HepG2 (cell line): ENCODE measurements at regions not wholly inside any gene's neighbourhood (a gene's known extent, or its start where the extent isn't known, plus 50 kb on each side); places are given as distances from the start of the nearest gene placed in this dataset.

Source experiments
- ATAC-seq: fragments of 200-7000 bp; cut with Tn5 transposase; 3 replicates; pipeline ENCODE4 v1.9.1; 2020; ENCODE audit warnings: mild to moderate bottlenecking, moderate library complexity
- BruUV-seq: library from RNA; stranded (reverse); fragments of 400-500 nt; replicated peaks from 2 replicates; lab custom pipeline; 2021; lab: Mats Ljungman, UMichigan
- CTCF ChIA-PET: fragments of 300-600 bp; formaldehyde crosslinking; extraction: SDS; loops from one replicate; lab custom pipeline; 2021; ENCODE audit warnings: low total read pairs, inconsistent platforms, low intra/inter-chr PET ratio; lab: Yijun Ruan, JAX
- POLR2A ChIA-PET: fragments of 350-600 bp; sonication (Branson Sonifier 250); formaldehyde crosslinking; loops from one replicate; lab custom pipeline; 2020; ENCODE audit warnings: antibody characterized with exemption, inconsistent platforms; lab: Yijun Ruan, JAX
- DNase-seq: peaks from one replicate; pipeline ENCODE4 v3.0.0-alpha.2; 2015; ENCODE audit warnings: low spot score
- FAIRE-seq: peaks from 3 replicates; lab custom pipeline; 2011; peaks lifted over from hg19 to GRCh38; lab: Jason Lieb, UNC
- H2AFZ ChIP-seq: one replicate; pipeline ENCODE4 v1.6.1; 2011; ENCODE audit warnings: low read length, inconsistent platforms
- H3K27ac ChIP-seq: fragments of 300-600 bp; 3 replicates; pipeline ENCODE4 v1.8.0; 2011; ENCODE audit warnings: mixed run types, mild to moderate bottlenecking, mixed read lengths, low read length, inconsistent platforms; ENCODE audit not compliant: insufficient read depth; ENCODE audit errors: extremely low read length
- H3K27me3 ChIP-seq, 2 experiments: fragments of 200-600 bp in 1 of 2; 2 replicates in 1 of 2; 3 replicates in 1 of 2; pipeline versions ENCODE4 v1.6.0 to v1.8.0; 2011; ENCODE audit warnings: low read length in 2 of 2, mild to moderate bottlenecking in 2 of 2, moderate library complexity in 2 of 2, inconsistent platforms in 1 of 2; ENCODE audit not compliant: insufficient read depth in 2 of 2, control insufficient read depth in 1 of 2
- H3K36me3 ChIP-seq, 2 experiments: fragments of 200-600 bp in 1 of 2; replicated peaks in 1 of 2; 2 replicates in 1 of 2; 3 replicates in 1 of 2; pipeline versions ENCODE4 v1.5.1 to v1.8.0; 2011; ENCODE audit warnings: low read length in 2 of 2, inconsistent platforms in 1 of 2; ENCODE audit not compliant: insufficient read depth in 2 of 2, control insufficient read depth in 1 of 2
- H3K4me1 ChIP-seq: 2 replicates; pipeline ENCODE4 v1.5.1; 2012; ENCODE audit warnings: low read length, inconsistent platforms; ENCODE audit not compliant: insufficient read depth
- H3K4me2 ChIP-seq: 2 replicates; pipeline ENCODE4 v1.6.0; 2011; ENCODE audit warnings: low read depth, low read length, inconsistent platforms
- H3K4me3 ChIP-seq, 3 experiments: fragments of 200-600 bp in 1 of 3; sonication (generic), shearing (Covaris generic) in 1 of 3; replicated peaks in 1 of 3; 2 replicates each; pipeline ENCODE4 v1.5.1; 2011 to 2016; ENCODE audit warnings: low read length in 3 of 3, inconsistent platforms in 2 of 3, low read depth in 2 of 3, mild to moderate bottlenecking in 2 of 3, control low read depth in 1 of 3, mixed read lengths in 1 of 3; ENCODE audit not compliant: insufficient read depth in 1 of 3
- H3K79me2 ChIP-seq: one replicate; pipeline ENCODE4 v1.6.1; 2011; ENCODE audit warnings: low read length, inconsistent platforms; ENCODE audit not compliant: insufficient read depth
- H3K9ac ChIP-seq: 2 replicates; pipeline ENCODE4 v1.6.0; 2011; ENCODE audit warnings: mild to moderate bottlenecking, low read depth, low read length, inconsistent platforms; ENCODE audit not compliant: insufficient read depth
- H3K9me3 ChIP-seq: 2 replicates; pipeline ENCODE4 v1.5.1; 2012; ENCODE audit warnings: mild to moderate bottlenecking, low read length
- H4K20me1 ChIP-seq: 2 replicates; pipeline ENCODE4 v1.6.0; 2011; ENCODE audit warnings: inconsistent platforms, mild to moderate bottlenecking, low read length, moderate library complexity; ENCODE audit not compliant: insufficient read depth
- ATF2 ChIP-seq: sonication (generic); formaldehyde crosslinking; IDR thresholded peaks from 2 replicates; pipeline ENCODE4 v1.4.0; 2020; ENCODE audit warnings: missing genetic modification reagents
- JARID2 ChIP-seq: sonication (generic); formaldehyde crosslinking; IDR thresholded peaks from 2 replicates; pipeline ENCODE4 v1.8.1; 2023; ENCODE audit warnings: missing genetic modification reagents, inconsistent platforms; ENCODE audit not compliant: insufficient replicate concordance
- POLR2G ChIP-seq: fragments of 200-400 bp; formaldehyde crosslinking; IDR thresholded peaks from 2 replicates; pipeline ENCODE4 v1.6.1; 2018; ENCODE audit warnings: mild to moderate bottlenecking, low read depth, low read length, moderate library complexity
- RBFOX2 ChIP-seq: fragments of 200-400 bp; formaldehyde crosslinking; IDR thresholded peaks from 2 replicates; pipeline ENCODE4 v1.6.1; 2017; ENCODE audit warnings: low read depth, mild to moderate bottlenecking, low read length
- SMAD9 ChIP-seq: sonication (generic); formaldehyde crosslinking; IDR thresholded peaks from 2 replicates; pipeline ENCODE4 v1.5.1; 2020; ENCODE audit warnings: mild to moderate bottlenecking, missing genetic modification reagents
- ZNF354B ChIP-seq: sonication (generic); formaldehyde crosslinking; IDR thresholded peaks from 2 replicates; pipeline ENCODE4 v1.8.0; 2022; ENCODE audit warnings: mild to moderate bottlenecking, missing genetic modification reagents
- ZNF878 ChIP-seq: sonication (generic); formaldehyde crosslinking; IDR thresholded peaks from 2 replicates; pipeline ENCODE4 v1.8.1; 2023; ENCODE audit warnings: mild to moderate bottlenecking, missing genetic modification reagents, moderate library complexity
- WGBS: methylation state at CpG from one replicate; pipeline ENCODE4 v1.1.6; 2017; ENCODE audit warnings: low lambda C conversion rate; 5-methylcytosine and 5-hydroxymethylcytosine counted together
- in situ Hi-C: cut with HindIII; loops from 2 replicates; pipeline ENCODE4 v1.10.0; 2017; ENCODE audit warnings: low pct_unique_long_range_greater_than_20kb; ENCODE audit not compliant: extremely low pct_ligation_motif_present
- intact Hi-C: fragments of 100-400 bp; cut with micrococcal nuclease; formaldehyde crosslinking; loops from one replicate; pipeline ENCODE4 v1.10.0; 2022; ENCODE audit not compliant: unreplicated experiment

DNA sequence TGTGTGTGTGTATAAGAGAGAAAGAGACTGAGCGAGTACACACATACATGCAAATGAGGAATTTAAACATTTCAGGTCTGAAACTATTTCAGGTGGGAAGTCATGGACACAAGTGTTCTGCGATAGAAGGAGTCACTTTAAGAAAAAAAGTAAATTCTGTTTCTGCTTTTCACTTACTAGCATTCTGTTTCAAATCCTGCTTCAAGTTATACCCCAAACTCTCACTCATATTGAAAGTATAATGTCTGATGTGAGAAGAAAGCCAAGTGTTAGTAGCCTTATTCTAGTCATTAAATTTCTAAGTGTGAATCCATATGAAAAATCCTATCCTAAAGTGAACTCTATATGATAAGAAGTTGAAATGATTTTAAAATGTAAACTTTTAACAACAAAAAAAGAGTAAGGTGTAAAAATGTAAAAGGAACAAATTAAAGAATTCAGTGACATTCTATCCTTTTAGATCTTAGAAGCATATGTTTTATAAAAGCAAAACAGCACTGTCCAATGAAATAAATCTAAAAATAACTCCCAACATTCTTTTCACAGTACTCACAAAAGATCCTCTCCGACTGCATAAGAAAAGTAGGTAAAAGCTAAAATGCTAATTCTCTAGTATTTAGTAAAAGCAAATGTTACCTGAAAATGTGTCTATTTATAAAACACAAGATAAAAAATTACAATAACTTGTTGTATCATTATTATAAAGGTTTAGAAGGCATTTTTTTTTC, 570.6 kb downstream of the ZEB2 start (continued):
- TF ChIP-seq ATF2 (CRISPR knock-in tag) (no peak), RBFOX2 (no peak), ZNF878 (CRISPR knock-in tag) (no peak)

- no peak overlapping the region for H3K4me3 ChIP-seq
- 51% methylated on average over 2 of the region's 2 CpGs for whole genome bisulfite sequencing
- no peak for ATAC-seq
- no peaks in the 10 kb centered on the region for H4K20me1 ChIP-seq
- no peak for FAIRE-seq
- H3K36me3 ChIP-seq = no peaks in the 10 kb centered on the region
- no peaks in the 10 kb centered on the region for H3K9me3 ChIP-seq
- H3K27ac ChIP-seq = no peak overlapping the region
- TF ChIP-seq POLR2G (no peak), SMAD9 (CRISPR knock-in tag) (no peak), JARID2 (CRISPR knock-in tag) (no peak), ZNF354B (CRISPR knock-in tag) (no peak)
- intact Hi-C loops = no loop called here
- H3K4me2 ChIP-seq = no peak overlapping the region
- no peak for DNase-seq
- no TSS peak for BruUV-seq
- POLR2A ChIA-PET = no interaction called here
- no peaks in the 10 kb centered on the region for H3K27me3 ChIP-seq
- CTCF ChIA-PET = no interaction called here
- H3K79me2 ChIP-seq = no peaks in the 10 kb centered on the region
- H3K9ac ChIP-seq = no peak overlapping the region
- in situ Hi-C loops = no loop called here
- no peaks in the 10 kb centered on the region for H3K4me1 ChIP-seq
- no peak overlapping the region for H2AFZ ChIP-seq
These were observed 571.2 kb downstream of the ZEB2 start for GRCh38 chr2:143948710-143949109.
